NCI-H146 (cell line): ENCODE measurements at regions not wholly inside any gene's neighbourhood (a gene's known extent, or its start where the extent isn't known, plus 50 kb on each side); places are given as distances from the start of the nearest gene placed in this dataset.
"Not testable (repeated sequence)": the region's sequence is repeated elsewhere in the genome, so short reads cannot be mapped to it uniquely, and the experiment has no call there.

Source experiments
- DNase-seq: peaks from one replicate; lab custom pipeline; 2025; lab: John Stamatoyannopoulos, UW

DNA sequence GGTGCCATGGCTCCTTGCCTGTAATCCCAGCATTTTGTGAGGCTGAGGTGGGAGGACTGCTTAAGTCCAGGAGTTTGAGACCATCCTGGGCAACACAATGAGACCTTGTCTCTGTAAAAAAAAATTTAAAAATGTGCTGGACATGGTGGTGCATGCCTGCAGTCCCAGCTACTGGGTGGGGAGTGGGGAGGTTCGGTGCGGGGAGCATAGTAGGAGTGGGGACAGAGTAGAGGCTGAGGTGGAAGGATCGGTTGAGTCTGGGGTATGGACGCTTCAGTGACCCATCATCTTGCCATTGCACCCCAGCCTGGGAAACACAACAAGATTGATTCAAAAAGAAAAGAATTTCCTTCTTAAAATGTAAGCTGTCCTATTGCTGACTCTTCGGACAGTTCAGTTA is 1490.0 kb upstream of the GBE1 start:
- no peak for DNase-seq

DNA sequence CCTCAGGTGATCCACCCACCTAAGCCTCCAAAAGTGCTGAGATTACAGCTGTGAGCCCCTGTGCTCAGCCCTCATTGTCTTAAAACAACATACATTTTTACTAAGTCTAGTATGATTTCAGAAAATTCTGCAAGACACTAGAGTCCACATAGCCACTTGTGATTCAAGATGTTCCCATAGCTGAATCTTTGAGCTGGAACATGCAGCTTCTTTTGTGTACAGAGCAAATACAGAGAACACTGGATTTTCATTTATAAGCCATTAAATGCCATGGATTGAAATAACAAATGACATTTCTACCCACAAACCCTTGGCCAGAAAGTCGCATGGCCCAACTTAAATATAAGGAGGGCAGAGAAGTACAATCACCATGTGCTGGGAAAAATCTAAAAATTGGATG is 1489.2 kb upstream of the GBE1 start:
- no peak for DNase-seq

DNA sequence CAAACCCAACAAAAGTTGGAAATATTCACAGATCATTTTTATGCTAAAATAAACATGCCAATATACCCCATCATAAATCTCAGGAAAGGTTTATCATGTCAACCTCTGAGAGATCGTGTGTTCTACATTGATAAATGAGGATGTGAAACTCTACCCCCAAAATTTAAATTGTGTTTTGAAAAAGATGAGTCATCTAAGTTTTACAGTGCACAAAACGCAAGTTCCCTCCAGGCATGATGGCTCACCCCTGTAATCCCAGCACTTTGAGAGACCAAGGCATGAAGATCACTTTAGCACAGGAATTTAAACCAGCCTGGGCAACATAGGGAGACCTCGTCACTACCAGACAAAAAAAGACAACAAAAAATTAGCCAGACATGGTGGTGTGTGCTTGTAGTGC is 1487.0 kb upstream of the GBE1 start:
- DNase-seq, result no peak

DNA sequence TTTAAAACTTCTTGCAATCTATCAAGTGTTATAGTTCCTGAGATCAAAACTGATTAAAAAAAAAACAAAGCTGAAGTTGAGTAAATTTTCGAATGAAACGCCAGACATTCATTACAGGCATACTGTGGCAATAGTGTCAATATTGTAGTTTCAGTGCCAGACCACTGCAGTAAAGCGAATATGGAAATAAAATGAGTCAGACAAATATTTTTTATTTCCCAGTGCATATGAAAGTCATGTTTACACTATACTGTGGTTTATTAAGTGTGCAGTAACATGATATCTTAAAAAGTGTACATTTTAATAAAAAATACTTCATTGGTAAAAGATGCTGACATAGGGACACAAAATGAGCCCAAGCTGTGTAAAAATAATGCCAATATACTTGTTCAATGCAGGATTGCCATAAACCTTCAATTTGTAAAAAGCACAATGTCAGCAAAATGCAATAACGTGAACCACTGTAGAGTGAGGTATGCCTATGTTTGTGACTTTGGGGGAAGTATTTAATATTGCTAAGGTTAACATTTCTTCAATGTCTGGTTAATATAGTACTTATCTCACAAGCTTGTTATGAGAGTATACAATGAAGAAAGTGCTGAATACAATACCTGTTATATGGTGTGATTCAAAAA is 1473.9 kb upstream of the GBE1 start:
- DNase-seq, result no peak

DNA sequence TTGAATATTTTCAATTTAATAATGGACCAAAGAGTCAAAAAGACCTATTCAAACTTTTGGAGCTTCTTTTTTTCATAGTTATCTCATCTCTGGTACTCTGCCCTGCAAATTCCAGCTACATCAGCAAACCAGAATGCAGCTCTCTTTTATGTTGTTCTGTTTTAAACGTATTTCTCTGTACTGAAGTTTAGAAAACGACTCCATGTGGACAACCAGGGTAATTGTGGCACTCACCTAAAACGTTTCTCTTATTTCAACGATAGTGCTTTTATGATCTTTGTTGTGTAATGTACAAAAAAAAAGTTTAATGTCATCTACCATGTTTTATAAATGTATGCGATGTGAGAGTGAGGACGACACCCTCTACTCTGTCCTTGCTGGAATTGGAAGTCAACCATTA is 1472.3 kb upstream of the GBE1 start:
- no peak for DNase-seq

DNA sequence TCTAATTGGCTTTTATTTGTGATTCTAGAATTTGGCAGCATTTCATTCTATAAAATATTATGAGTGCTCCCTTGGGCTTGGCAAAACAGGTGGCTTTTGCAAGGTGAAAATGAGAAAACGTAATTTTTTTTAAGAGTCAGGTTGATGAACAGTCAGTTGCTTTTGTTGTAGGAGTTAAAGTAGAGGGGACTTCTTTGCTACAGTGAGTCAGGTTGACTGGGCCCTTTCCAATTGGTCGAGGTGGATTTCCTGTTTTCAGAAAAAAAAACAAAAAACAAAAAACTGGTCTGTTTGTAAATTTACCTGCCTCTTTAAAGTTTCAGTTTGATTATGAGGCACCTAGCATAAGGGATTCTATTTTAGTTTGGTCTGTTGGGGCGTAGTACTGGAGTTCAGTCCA is 1469.4 kb upstream of the GBE1 start:
- DNase-seq, result no peak

DNA sequence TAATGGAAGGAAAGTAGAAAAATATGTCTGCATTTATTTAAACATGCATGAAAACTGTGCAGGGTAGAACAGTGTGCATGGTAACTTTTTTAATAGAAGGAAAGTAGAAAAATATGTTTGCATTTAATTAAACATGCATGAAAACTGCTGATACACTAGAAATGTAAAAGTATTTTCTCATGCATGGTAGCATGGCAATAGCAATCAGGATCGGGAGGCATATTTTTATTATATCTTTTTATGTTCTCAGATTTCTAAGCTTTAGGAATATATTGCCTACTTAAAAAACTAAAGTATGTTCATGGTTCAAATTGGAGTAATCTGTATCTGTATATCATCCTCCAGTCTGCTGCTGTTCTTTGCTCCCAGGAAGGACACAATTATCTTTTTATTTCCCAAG is 1468.9 kb upstream of the GBE1 start:
- DNase-seq, result no peak

DNA sequence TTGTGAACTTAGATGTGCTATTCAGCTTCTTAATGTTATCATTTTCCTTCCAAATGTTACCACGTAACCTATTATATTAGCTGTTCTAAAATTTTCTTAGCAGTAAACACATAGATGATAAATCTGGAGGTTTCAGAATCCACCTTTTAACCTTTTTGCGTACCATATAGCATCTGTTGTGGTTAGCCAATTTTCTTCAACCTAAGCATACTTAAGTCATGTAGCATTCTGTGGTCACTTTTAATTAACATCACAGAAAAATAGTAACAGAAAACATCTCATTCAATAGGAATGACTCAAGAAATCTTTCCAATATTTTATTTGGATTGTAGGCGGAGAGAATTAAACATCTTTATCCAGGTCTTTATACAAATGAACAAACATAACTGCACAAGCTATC is 1465.3 kb upstream of the GBE1 start:
- DNase-seq, result no peak

DNA sequence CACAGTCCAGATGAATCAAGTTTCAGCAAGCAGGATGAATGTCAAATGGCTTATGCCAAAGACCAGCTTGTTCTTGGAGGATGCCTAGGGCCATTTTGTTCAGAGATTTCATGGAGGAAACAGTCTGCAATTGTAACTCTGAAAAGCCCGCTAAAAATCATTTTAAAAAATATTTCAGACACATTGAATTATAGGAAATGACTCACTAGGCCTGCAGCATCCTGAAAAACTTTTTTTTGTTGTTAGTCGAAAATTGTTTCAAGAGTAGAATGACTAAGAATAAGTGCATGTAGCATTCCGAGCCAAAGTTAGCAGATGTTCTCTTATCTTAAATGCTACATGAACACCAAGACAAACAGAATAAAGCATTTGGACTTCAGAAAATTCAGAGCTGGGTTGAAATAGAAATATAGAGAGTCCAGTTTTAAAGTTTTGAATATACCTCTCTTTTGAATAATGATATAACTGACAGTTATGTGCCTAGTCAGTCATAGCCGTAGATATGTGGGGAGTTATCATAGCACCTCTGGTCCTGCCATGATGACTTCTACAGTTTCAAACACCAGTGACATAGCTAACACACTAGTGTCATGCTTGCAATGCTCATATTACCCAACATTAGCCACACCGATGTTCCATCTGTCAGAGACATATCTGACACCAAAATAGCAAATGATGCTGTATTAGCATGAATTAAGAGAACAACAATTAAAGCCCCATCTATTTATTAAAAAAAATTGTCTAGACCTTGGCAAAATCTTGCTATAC is 1462.8 kb upstream of the GBE1 start:
- DNase-seq, result no peak

DNA sequence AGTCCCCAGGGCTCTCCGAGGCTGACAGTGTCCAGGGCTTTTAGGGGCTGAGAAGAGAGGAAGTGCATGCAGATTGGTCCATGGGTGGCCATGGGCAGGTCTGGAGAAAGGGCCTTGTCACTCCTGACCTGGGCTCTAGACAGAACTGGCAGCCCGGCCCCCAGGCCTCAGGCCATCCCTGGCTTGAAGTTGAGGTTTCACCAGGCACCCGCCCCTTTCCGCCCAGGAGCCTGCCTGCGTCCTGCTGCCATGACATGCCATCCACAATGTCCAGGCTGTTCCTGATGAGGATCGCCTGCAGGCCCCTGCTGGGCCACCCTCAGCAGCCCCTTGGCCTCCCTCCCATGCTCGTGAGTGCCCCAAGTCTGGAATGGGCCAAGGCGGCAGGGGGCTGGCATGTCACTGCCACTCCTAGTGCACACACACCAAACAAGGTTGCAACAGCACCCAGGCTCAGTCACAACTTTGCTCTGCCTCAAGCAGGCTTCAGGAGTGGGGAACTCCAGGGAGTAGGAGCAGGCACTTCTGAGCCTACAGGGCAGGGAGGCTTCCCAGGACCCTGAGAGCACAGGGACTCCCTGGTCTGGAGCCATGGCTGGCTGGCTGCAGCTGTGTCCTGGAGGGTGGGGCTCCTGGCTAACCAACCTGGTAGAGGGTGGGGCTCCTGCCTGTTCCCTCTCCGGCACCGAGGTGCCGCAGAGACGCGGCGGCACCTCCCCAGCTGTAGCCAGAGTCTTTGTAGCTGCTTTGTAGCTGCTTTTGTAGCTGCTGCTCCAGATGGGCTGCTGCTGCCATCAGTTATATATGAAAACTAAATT is 1457.1 kb upstream of the GBE1 start:
- DNase-seq, result no peak

DNA sequence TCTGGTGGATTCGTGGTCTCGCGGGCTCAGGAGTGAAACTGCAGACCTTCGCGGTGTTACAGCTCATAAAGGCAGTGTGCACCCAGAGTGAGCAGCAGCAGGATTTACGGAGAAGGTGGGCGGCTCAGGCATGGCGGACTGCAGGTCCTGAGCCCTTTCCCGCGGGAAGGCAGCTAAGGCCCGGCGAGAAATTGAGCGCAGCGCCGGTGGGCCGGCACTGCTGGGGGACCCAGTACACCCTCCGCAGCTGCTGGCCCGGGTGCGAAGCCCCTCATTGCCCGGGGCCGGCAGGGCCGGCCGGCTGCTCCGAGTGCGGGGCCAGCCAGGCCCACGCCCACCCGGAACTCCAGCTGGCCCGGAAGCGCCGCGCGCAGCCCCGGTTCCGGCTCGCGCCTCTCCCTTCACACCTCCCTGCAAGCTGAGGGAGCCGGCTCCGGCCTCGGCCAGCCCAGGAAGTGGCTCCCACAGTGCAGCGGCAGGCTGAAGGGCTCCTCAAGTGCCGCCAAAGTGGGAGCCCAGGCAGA is 1456.2 kb upstream of the GBE1 start:
- DNase-seq, result not testable (repeated sequence)

DNA sequence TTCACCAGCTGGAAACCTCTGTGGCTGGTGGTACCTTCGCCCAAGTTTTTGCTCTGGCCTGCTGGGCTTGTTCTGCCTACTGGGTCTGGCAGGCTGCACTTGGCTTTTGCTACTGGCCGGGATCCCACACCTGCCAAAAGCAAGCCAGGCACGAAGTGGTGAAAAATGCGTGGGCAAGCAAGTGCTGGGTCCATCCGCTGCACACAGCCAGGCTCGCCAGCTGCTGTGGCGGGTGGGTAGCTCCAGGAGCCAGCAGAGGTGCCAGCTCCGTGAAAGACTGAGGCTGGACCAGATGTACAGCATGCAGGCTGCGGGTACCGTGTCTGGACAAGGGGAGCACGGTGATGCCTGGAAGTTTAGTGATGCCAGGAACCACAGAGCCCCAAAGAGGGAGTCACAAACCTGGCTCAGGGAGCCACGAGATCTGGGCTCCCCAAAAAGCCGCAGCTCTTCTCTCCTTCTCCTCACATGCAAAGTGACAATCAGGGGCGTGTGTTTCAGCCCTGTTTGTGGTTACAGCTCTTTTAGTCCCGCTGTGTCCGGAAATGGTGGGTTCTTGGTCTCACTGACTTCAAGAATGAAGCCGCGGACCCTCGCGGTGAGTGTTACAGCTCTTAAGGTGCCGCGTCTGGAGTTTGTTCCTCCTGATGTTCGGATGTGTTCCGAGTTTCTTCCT is 1455.6 kb upstream of the GBE1 start:
- DNase-seq, result no peak

DNA sequence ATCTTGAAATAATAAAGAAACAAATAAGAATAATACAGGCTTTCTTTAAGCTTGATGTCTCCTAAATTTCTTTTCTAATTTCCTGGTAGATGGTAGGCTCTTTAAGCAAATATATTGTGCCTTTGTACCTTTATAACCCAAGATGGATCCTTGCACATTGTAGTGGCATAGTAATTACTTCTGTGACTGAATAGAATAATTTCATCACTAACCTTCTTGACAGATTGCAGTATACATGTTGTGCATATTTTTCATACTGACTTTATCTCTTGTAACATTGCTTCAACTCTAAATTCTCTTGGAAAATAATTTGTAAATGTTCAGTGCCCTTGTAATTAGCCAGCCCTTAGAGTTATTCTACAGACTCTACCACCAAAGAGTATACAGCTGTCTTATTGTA is 1433.8 kb upstream of the GBE1 start:
- DNase-seq, result no peak

DNA sequence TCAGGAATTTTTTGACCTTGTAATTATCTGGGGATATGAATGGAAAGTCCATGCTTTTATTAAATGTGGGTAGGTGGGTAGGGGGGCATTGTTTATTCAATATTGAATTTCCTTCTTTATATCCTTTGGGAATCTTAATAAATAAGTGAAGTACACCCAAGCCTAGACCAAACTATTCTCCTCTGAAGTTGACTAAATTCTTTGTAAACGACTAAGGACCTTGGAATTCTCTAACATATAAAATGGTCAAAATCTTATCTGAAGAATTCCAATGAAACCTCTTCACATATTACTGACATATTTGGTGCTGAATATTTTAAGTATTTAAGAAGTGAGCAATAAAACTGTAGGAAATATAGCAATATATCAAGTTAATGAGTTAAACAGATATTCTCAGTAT is 1432.1 kb upstream of the GBE1 start:
- no peak for DNase-seq

DNA sequence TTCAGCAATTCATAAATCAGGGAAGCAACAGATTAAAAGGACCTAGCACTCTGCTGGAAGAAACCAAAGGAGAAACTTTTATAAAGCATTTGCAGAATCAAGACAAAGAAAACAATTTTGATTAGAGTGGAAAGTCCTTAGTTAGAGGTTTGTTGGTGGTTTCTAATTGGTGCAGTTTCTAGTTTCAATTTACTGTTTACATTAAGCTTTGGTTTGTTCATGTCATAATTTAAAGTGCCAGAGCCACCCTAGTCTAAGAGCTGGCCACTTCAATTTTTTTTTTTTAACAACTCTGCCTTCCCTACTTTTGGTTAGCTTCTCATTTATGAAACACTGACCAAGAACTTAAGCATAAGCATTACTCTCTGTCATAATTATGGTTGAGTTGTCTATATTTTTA is 1428.2 kb upstream of the GBE1 start:
- no peak for DNase-seq

DNA sequence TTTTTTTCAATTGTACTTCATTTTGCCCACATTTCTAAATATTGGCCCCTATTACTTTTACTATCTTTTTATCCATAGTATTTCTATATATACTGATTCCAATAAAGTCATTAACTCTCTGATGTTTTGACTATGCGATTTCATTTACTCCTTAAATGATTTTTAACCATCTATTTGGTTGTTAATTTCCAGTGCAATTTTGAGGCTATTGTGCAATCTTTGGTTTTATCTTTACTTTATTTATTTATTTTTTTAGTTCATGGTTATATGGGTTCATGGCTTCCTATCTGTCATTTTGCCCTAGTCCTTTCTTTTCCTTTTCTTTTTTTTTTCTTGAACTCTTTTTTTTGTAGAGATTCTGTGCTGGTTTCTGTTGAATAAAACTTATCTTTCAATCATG is 1408.0 kb upstream of the GBE1 start:
- no peak for DNase-seq

DNA sequence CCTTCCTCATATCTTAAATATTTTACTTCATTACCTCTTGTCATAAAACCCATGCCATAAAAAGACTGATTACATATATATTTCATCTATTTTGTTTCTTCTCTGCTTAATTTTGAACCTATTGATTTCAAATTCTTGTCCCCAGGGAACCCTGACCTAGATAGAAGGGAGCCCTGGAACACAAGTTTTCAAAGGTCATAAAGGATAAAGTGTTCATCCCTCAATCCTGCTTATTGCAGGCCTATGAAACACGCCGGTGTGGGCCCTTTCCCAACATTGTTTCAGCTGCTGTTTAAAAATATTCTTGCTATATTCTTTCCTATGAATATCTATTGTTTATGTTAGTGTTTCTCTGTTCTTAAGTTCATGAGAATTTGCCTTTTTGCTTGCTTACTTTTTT is 1389.5 kb upstream of the GBE1 start:
- no peak for DNase-seq

DNA sequence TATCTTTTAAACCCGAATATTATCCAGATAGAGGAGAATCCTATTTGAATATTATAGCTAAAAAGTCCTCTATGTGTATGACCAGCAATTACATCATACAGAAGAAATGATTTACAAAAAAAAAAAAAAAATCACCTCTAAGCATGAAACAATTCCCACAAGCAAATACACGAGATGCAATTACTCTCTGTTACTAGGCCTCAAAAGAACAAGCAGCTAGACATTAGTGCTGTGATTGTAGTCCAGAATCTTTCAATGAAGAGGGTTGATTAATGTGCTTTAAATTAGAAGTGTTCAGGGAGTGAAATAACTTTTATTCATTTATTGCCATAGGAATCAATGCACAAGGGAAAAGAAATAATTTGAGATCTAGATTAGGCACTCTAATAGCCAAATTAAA is 1379.5 kb upstream of the GBE1 start:
- no peak for DNase-seq

DNA sequence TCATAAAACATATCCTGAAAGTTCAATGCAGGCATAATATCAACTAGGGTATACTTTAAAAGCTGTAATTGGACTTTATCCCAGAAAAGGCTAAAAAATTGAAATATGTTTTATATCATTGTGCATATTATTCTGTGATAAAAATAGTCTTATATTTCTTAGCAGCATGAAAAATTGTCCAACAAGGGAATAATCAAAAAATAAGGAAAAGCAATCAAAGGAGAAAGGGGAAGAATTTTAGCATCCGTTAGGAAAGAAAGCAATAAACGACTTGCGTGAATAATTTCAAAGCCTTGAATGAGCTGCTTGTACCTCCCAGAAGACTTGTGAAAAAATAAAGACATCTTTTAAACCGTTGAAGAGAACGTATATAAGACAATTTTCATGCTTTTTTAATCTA is 1369.8 kb upstream of the GBE1 start:
- DNase-seq, result no peak

DNA sequence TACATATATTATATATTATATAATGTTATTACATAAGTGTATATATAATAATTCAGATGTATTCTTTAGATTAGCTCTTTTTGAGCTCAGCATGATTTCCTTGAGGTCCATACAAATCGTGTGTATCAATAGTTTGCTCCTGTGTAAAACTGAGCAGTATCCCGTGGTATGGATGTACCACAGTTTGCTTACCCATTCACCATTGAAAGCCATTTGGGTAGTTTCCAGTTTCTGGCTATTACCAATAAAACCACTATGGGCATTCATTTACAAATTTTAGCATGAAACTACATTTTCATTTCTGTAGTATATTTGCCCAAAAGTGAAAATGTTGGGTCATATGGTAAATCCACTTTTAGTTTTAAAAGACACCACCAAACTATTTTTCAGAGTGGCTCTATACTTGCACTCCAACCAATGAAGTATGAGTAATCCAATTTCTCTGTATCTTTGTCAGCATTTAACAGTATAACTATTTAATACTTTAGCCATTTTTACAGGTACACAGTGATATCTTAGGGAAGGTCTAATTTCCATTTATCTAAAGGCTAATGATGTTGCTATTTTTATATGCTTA is 1361.4 kb upstream of the GBE1 start:
- no peak for DNase-seq

DNA sequence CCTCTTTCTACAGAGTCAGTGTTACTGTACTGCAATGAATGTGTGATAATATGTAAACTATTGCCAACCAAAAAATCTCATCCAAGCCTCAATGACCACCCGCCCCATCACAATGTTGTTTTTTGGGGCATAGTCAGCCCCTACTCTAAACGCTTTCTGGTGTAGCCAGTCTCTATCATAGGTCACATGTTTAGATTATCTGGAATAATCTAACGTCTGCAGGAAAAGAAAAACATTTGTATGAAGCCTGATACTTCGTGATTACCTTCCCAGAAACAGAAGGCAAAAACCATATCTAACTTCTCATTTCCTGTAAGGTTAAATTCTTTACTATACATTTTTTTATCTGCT is 1331.8 kb upstream of the GBE1 start:
- DNase-seq, result no peak
